NCI-H524 treated with DMSO at 0.1 percent for 48 hours (cell line): ENCODE measurements at regions not wholly inside any gene's neighbourhood (a gene's known extent, or its start where the extent isn't known, plus 50 kb on each side); places are given as distances from the start of the nearest gene placed in this dataset.
"Not testable (repeated sequence)": the region's sequence is repeated elsewhere in the genome, so short reads cannot be mapped to it uniquely, and the experiment has no call there.

Experiments
- DNase-seq: peaks from one replicate; lab custom pipeline; 2025; lab: John Stamatoyannopoulos, UW

- no peak for DNase-seq
These were observed 89.0 kb upstream of the STOX2 start for GRCh38 chr4:183816077-183816476.

GRCh38 chr4:183816882-183817509, 88.1 kb upstream of the STOX2 start:
- no peak for DNase-seq

GRCh38 chr4:183818591-183818990, 86.5 kb upstream of the STOX2 start:
- DNase-seq = not testable (repeated sequence)

- DNase-seq = peak; percentile 40
These were observed 83.8 kb upstream of the STOX2 start for GRCh38 chr4:183821076-183821853.

GRCh38 chr4:183823434-183823833, 81.7 kb upstream of the STOX2 start:
- DNase-seq = no peak

- DNase-seq = no peak
These were observed 79.8 kb upstream of the STOX2 start for GRCh38 chr4:183825346-183825745.

GRCh38 chr4:183826461-183826860, 78.6 kb upstream of the STOX2 start:
- DNase-seq = no peak

GRCh38 chr4:183828125-183828524, 77.0 kb upstream of the STOX2 start:
- DNase-seq = no peak

GRCh38 chr4:183828839-183829238, 76.3 kb upstream of the STOX2 start:
- no peak for DNase-seq

GRCh38 chr4:183830438-183830985, 74.6 kb upstream of the STOX2 start:
- DNase-seq = no peak

- no peak for DNase-seq
These were observed 74.1 kb upstream of the STOX2 start for GRCh38 chr4:183831026-183831446.

- no peak for DNase-seq
These were observed 73.4 kb upstream of the STOX2 start for GRCh38 chr4:183831683-183832082.

- DNase-seq = no peak
These were observed 72.2 kb upstream of the STOX2 start for GRCh38 chr4:183832776-183833450.

GRCh38 chr4:183834252-183834651, 70.9 kb upstream of the STOX2 start:
- DNase-seq = no peak

- DNase-seq = no peak
These were observed 67.9 kb upstream of the STOX2 start for GRCh38 chr4:183837222-183837621.

GRCh38 chr4:183838987-183839712, 66.0 kb upstream of the STOX2 start:
- no peak for DNase-seq

- DNase-seq = no peak
These were observed 64.8 kb upstream of the STOX2 start for GRCh38 chr4:183840311-183840710.

GRCh38 chr4:183841001-183841400, 64.1 kb upstream of the STOX2 start:
- DNase-seq = no peak

- no peak for DNase-seq
These were observed 63.0 kb upstream of the STOX2 start for GRCh38 chr4:183842129-183842528.

GRCh38 chr4:183843248-183843671, 61.8 kb upstream of the STOX2 start:
- DNase-seq = no peak

GRCh38 chr4:183846951-183847350, 58.2 kb upstream of the STOX2 start:
- DNase-seq = no peak

- no peak for DNase-seq
These were observed 56.3 kb upstream of the STOX2 start for GRCh38 chr4:183848805-183849204.
